OCI-LY7 (cell line): ENCODE measurements at regions not wholly inside any gene's neighbourhood (a gene's known extent, or its start where the extent isn't known, plus 50 kb on each side); places are given as distances from the start of the nearest gene placed in this dataset.

Source experiments
- BruUV-seq: library from RNA; stranded (reverse); fragments of 400-500 nt; replicated peaks from 2 replicates; lab custom pipeline; 2021; lab: Mats Ljungman, UMichigan
- CTCF ChIA-PET: fragments of 300-600 bp; sonication (Branson Sonifier 250); formaldehyde crosslinking; loops from one replicate; lab custom pipeline; 2022; ENCODE audit warnings: antibody characterized with exemption; ENCODE audit not compliant: unreplicated experiment; lab: Charles Lee
- POLR2A ChIA-PET: fragments of 300-600 bp; sonication (Branson Sonifier 250); formaldehyde crosslinking; loops from one replicate; lab custom pipeline; 2022; ENCODE audit warnings: antibody characterized with exemption; lab: Charles Lee
- DNase-seq: peaks from one replicate; pipeline ENCODE4 v3.0.0-alpha.2; 2015; ENCODE audit warnings: low spot score
- H2AFZ ChIP-seq: fragments of 200-600 bp; sonication (generic), shearing (Covaris generic); 2 replicates; pipeline ENCODE4 v1.6.1; 2014; ENCODE audit warnings: mild to moderate bottlenecking, antibody characterized with exemption, low read length, moderate library complexity
- H3K27ac ChIP-seq: fragments of 200-600 bp; sonication (generic); 2 replicates; pipeline ENCODE4 v1.5.1; 2014; ENCODE audit warnings: mixed run types, low read depth, mild to moderate bottlenecking, moderate library complexity, low read length, inconsistent platforms; ENCODE audit not compliant: poor library complexity, severe bottlenecking
- H3K36me3 ChIP-seq: fragments of 200-600 bp; sonication (generic); 2 replicates; pipeline ENCODE4 v1.6.1; 2014; ENCODE audit warnings: mild to moderate bottlenecking, antibody characterized with exemption, low read length, moderate library complexity, mixed read lengths; ENCODE audit not compliant: insufficient read depth
- H3K4me1 ChIP-seq: fragments of 200-600 bp; sonication (generic); 2 replicates; pipeline ENCODE4 v1.5.1; 2014; ENCODE audit warnings: mild to moderate bottlenecking, low read length; ENCODE audit not compliant: insufficient read depth, poor library complexity, severe bottlenecking
- H3K4me2 ChIP-seq: fragments of 200-600 bp; sonication (generic); 2 replicates; pipeline ENCODE4 v1.6.1; 2014; ENCODE audit warnings: mild to moderate bottlenecking, low read length
- H3K4me3 ChIP-seq: fragments of 200-600 bp; sonication (generic); 2 replicates; pipeline ENCODE4 v1.5.1; 2014; ENCODE audit warnings: mild to moderate bottlenecking, low read depth, low read length; ENCODE audit not compliant: poor library complexity, severe bottlenecking
- H3K79me2 ChIP-seq: fragments of 200-600 bp; sonication (generic); 2 replicates; pipeline ENCODE4 v1.6.1; 2016; ENCODE audit warnings: low read depth, mild to moderate bottlenecking, low read length, moderate library complexity, mixed read lengths; ENCODE audit not compliant: insufficient read depth
- H3K9me2 ChIP-seq: fragments of 200-600 bp; sonication (generic); 2 replicates; pipeline ENCODE4 v1.6.1; 2016; ENCODE audit warnings: mild to moderate bottlenecking, low read length, mixed read lengths; ENCODE audit not compliant: insufficient read depth
- H3K9me3 ChIP-seq: fragments of 200-600 bp; sonication (generic); 2 replicates; pipeline ENCODE4 v1.6.1; 2014; ENCODE audit warnings: mild to moderate bottlenecking, mixed run types, low read length, mixed read lengths
- H4K20me1 ChIP-seq: fragments of 200-600 bp; sonication (generic); 2 replicates; pipeline ENCODE4 v1.6.1; 2014; ENCODE audit warnings: mild to moderate bottlenecking, antibody characterized with exemption, low read length, moderate library complexity, mixed read lengths; ENCODE audit not compliant: insufficient read depth
- EZH2phosphoT487 ChIP-seq: fragments of 200-600 bp; sonication (generic); IDR thresholded peaks from 2 replicates; pipeline ENCODE4 v1.6.1; 2018; ENCODE audit warnings: low read depth, borderline replicate concordance, mild to moderate bottlenecking, mixed run types, antibody characterized with exemption, low read length, moderate library complexity, mixed read lengths
- intact Hi-C: fragments of 100-400 bp; cut with micrococcal nuclease; formaldehyde crosslinking; loops from one replicate; pipeline ENCODE4 v1.10.0; 2022; ENCODE audit not compliant: unreplicated experiment
- TF ChIP-seq, protein P1 (sequence below): fragments of 200-600 bp; sonication (generic); conservative IDR thresholded peaks from 2 replicates; pipeline ENCODE4 v1.5.1; 2014; ENCODE audit warnings: mild to moderate bottlenecking, antibody characterized with exemption, low read length, moderate library complexity, mixed read lengths

DNA sequence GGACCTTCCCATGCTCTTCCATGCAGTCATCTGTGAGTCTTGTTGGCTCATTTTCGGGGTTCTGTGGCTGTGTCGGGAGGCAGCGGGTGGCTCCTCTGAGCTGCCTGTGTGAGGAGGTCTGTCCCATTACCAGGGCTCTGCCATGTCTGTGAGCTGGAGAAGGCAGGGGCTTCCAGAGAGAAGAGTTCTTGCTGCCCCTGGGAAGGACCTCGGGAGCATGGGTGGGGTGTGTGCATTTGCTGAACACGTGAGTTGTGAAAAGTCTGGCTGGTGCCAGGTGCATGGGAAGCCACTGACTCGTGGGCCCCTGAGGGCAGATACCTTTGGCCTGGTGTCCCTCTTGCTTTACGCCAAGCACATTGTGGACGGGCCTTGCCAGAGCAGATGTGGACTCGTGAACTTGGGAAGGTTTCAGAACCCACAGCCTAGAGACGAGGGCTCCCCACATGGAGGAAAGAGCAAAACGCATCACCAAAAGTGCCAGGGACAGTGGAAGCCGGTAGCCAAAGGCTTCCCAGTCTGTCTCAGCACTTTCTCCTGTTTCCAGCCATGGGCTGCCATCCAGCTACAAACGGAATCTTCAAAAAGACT, 1324.5 kb downstream of the BRD1 start:
- Histone ChIP-seq H3K36me3 (no peaks in the 10 kb centered on the region), H3K79me2 (no peaks in the 10 kb centered on the region), H3K4me1 (no peaks in the 10 kb centered on the region), H3K4me3 (no peak overlapping the region), H3K9me3 (no peaks in the 10 kb centered on the region), H4K20me1 (no peaks in the 10 kb centered on the region), H2AFZ (no peak overlapping the region), H3K4me2 (no peak overlapping the region), H3K27ac (no peak overlapping the region), H3K9me2 (no peaks in the 10 kb centered on the region)
- ChIA-PET CTCF (no interaction called here), POLR2A (no interaction called here)
- no TSS peak for BruUV-seq
- no peak for DNase-seq
- intact Hi-C loops = no loop called here
- no peak for TF ChIP-seq EZH2phosphoT487
- TF ChIP-seq, protein P1, sequence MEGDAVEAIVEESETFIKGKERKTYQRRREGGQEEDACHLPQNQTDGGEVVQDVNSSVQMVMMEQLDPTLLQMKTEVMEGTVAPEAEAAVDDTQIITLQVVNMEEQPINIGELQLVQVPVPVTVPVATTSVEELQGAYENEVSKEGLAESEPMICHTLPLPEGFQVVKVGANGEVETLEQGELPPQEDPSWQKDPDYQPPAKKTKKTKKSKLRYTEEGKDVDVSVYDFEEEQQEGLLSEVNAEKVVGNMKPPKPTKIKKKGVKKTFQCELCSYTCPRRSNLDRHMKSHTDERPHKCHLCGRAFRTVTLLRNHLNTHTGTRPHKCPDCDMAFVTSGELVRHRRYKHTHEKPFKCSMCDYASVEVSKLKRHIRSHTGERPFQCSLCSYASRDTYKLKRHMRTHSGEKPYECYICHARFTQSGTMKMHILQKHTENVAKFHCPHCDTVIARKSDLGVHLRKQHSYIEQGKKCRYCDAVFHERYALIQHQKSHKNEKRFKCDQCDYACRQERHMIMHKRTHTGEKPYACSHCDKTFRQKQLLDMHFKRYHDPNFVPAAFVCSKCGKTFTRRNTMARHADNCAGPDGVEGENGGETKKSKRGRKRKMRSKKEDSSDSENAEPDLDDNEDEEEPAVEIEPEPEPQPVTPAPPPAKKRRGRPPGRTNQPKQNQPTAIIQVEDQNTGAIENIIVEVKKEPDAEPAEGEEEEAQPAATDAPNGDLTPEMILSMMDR = no peak

DNA sequence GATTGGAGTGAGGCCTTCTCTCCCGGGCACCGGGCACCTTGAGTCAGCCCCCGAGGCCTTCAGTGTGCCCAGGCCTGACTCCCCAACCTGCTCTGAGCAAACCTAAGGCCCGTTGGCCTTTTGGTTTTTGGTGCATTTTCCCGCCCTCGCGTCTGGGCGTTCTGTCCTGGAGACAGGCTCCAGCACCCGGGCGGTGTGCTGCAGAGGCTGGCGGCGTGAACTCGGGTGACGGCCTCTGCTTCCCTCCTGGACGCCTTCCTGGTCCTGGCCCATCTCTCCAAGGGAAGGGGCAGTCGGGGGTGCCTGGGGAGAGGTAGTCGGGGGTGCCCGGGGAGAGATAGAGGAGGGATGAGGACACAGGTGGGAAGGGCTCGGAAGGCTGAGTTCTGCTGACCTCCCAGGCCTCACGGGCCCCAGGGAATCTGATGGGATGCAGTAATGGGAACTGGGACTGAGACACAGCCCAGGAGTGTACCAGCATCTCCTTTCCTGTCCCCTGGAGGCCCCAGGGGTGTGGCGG, 1326.4 kb downstream of the BRD1 start:
- TF ChIP-seq, protein P1 = no peak
- no peak for TF ChIP-seq EZH2phosphoT487
- H3K4me3 ChIP-seq = no peak overlapping the region
- H4K20me1 ChIP-seq = no peaks in the 10 kb centered on the region
- H3K36me3 ChIP-seq = no peaks in the 10 kb centered on the region
- no peaks in the 10 kb centered on the region for H3K4me1 ChIP-seq
- no peak overlapping the region for H3K4me2 ChIP-seq
- H3K9me3 ChIP-seq = no peaks in the 10 kb centered on the region
- no peak overlapping the region for H3K27ac ChIP-seq
- intact Hi-C loops = no loop called here
- no peak overlapping the region for H2AFZ ChIP-seq
- CTCF ChIA-PET = no interaction called here
- no TSS peak for BruUV-seq
- POLR2A ChIA-PET = no interaction called here
- no peak for DNase-seq
- no peaks in the 10 kb centered on the region for H3K79me2 ChIP-seq
- H3K9me2 ChIP-seq = no peaks in the 10 kb centered on the region

DNA sequence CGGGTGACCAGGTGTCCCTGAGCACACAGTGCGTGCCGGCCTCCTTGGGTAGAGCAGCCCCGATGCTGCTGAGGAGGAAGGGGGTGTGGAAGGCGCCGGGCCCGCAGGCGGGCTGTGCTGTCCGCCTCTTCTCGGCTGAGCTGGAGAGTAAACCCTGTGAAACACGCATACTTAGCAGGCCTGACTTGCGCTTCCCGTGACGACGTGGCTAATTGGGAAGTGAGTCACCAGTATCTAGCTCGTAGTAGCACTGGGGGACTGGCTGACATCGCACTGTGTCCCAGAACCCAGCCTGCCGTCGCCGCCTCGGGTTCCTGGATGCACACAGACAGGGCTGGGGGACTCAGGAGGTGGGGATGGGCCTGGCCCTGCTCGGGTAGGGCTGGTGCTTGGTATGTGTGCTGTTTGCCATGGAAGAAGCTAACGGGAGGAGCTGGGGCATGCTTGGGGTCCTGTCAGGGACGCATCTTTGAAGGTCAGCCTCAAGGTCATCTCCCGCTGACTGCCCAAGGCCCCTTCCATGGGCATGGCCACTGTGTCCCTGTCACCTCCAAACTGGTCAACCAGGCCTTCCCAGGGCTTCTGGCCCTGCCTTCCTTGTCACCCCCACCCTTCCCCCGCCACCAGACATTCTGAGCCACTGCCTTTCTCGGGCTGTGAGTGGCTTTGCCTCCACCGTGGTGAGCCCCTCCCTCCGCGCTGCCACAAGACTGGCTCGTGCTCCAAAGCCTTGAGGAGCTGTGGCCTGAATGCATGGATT, 1327.0 kb downstream of the BRD1 start:
- CTCF ChIA-PET = no interaction called here
- no peak overlapping the region for H3K27ac ChIP-seq
- H3K79me2 ChIP-seq = no peaks in the 10 kb centered on the region
- intact Hi-C loops = no loop called here
- H2AFZ ChIP-seq = no peak overlapping the region
- TF ChIP-seq, protein P1 = no peak
- TF ChIP-seq EZH2phosphoT487 = no peak
- POLR2A ChIA-PET = no interaction called here
- H3K4me1 ChIP-seq = no peaks in the 10 kb centered on the region
- H3K9me2 ChIP-seq = no peaks in the 10 kb centered on the region
- H4K20me1 ChIP-seq = no peaks in the 10 kb centered on the region
- no peak for DNase-seq
- H3K4me2 ChIP-seq = no peak overlapping the region
- H3K9me3 ChIP-seq = no peaks in the 10 kb centered on the region
- no TSS peak for BruUV-seq
- H3K36me3 ChIP-seq = no peaks in the 10 kb centered on the region
- no peak overlapping the region for H3K4me3 ChIP-seq
